ENCODE measurements at regions not wholly inside any gene's neighbourhood (a gene's known extent, or its start where the extent isn't known, plus 50 kb on each side); places are given as distances from the start of the nearest gene placed in this dataset.

DNA sequence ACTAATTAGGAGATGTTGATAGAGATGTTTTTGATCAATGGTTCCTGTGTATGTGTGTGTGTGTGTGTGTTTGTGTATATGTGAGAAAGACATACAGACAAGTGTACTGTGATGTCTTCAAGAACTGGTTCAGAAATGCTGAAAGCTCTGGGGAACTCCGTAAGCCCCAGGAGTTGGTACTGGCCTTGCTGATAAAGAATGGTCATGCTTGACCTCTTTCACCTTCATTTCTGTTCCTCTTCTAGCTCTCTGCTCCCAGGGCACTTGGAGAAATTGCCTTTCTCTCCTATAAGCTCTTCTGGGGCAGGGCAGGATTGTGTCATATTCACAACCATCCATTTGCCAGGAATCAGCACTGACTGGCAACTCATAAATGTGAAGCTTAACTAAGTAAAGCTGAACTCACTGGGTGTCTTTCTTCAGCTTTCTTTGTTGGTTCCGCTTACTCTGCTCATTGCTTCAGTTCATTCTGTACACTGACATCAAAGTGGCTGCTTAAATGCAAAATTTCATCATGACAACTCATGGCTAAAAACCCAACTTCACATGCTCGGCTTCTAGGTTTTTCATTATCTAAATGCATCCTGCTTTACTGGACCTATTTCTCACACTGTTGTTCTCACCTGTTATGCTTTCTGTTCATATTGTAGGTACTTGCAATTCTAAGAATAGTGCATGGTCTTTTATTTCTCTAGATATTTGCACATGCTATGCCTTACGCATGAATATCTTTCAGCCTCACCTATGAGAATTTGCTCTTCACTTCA, 162.1 kb upstream of the LYSMD4 start:
- Mint-ChIP-seq H3K36me3 (ENCODE audit: insufficient read depth, unreplicated experiment) (no peaks in the 10 kb centered on the region), H3K9me3 (ENCODE audit: unreplicated experiment) (peaks cover 12% of the 10 kb centered on the region), H3K27ac (ENCODE audit: unreplicated experiment) (no peak overlapping the region), H3K27me3 (ENCODE audit: insufficient read depth, unreplicated experiment) (peaks cover 8% of the 10 kb centered on the region), H3K4me1 (ENCODE audit: low read depth, unreplicated experiment) (no peaks in the 10 kb centered on the region), H3K4me3 (ENCODE audit: unreplicated experiment) (no peak overlapping the region)
- no TSS peak for BruUV-seq (replicated peaks)
- H3K4me1 ChIP-seq = no peaks in the 10 kb centered on the region
- TF ChIP-seq, protein P1, sequence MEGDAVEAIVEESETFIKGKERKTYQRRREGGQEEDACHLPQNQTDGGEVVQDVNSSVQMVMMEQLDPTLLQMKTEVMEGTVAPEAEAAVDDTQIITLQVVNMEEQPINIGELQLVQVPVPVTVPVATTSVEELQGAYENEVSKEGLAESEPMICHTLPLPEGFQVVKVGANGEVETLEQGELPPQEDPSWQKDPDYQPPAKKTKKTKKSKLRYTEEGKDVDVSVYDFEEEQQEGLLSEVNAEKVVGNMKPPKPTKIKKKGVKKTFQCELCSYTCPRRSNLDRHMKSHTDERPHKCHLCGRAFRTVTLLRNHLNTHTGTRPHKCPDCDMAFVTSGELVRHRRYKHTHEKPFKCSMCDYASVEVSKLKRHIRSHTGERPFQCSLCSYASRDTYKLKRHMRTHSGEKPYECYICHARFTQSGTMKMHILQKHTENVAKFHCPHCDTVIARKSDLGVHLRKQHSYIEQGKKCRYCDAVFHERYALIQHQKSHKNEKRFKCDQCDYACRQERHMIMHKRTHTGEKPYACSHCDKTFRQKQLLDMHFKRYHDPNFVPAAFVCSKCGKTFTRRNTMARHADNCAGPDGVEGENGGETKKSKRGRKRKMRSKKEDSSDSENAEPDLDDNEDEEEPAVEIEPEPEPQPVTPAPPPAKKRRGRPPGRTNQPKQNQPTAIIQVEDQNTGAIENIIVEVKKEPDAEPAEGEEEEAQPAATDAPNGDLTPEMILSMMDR (IDR thresholded peaks at IDR 0.05; ENCODE audit: insufficient read depth in 1 of 2, low read depth in 1 of 2, low read length in 1 of 2, severe bottlenecking in 1 of 2, unreplicated experiment in 1 of 2) = no peak
- intact Hi-C loops (cut with micrococcal nuclease; ENCODE audit: unreplicated experiment) = no loop called here
- ChIA-PET CTCF (no interaction called here), POLR2A (no interaction called here)
- H3K4me3 ChIP-seq (ENCODE audit: low read depth, low read length) = no peak overlapping the region
- no peak for DNase-seq
- no peaks in the 10 kb centered on the region for H3K36me3 ChIP-seq (ENCODE audit: control insufficient read depth, insufficient read depth, low read length)
- H3K27me3 ChIP-seq (replicated peaks; ENCODE audit: control insufficient read depth, insufficient read depth, low read length) = no peaks in the 10 kb centered on the region
- H3K9me3 ChIP-seq = no peaks in the 10 kb centered on the region

DNA sequence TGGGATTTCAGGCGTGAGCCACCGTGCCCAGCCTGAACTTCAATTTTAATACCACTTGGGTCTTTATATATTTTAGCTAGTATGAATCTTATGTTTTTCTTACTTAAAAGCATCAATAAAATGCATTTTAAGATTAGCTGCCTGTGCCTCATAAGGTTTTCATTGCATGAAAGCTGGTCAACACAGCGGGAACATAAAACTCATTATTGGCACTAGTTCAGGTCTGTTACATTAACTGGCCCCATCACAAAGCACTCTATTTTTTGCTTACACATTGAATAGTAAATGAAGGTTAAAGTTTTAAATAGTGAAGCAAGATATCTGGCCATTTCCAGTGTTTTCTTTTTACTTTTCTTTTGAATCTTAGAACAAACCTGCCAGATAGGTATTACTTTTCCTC, 145.6 kb upstream of the LYSMD4 start:
- ChIA-PET CTCF (no interaction called here), POLR2A (no interaction called here)

DNA sequence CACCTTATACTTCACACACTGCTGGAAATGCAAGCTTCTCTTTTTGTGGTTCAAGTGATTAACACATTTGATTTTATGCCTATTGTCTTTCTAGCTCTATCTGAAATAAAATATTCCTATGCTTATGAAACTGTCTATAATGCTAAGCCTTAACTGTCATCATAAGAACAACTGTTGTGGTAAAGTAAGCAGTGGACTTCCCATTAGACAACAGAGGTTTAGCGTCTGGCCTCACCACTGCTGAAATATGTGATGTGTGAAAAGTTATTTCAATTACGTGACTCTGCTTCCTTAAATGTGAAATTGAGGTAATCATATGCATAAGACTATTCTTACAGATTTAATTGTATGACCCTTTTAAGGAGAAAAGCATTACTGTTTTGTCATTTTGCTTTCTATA, 140.2 kb upstream of the LYSMD4 start:
- POLR2A ChIA-PET = no interaction called here
- no peaks in the 10 kb centered on the region for H3K36me3 Mint-ChIP-seq (ENCODE audit: insufficient read depth, unreplicated experiment)
- intact Hi-C loops (cut with micrococcal nuclease; ENCODE audit: unreplicated experiment) = no loop called here
- BruUV-seq (replicated peaks) = no TSS peak
- H3K9me3 Mint-ChIP-seq (ENCODE audit: unreplicated experiment) = no peaks in the 10 kb centered on the region
- Histone ChIP-seq H3K36me3 (ENCODE audit: control insufficient read depth, insufficient read depth, low read length) (no peaks in the 10 kb centered on the region), H3K9me3 (no peaks in the 10 kb centered on the region), H3K27me3 (replicated peaks; ENCODE audit: control insufficient read depth, insufficient read depth, low read length) (no peaks in the 10 kb centered on the region), H3K4me1 (no peaks in the 10 kb centered on the region), H3K4me3 (ENCODE audit: low read depth, low read length) (no peak overlapping the region)
- DNase-seq = no peak
- TF ChIP-seq, protein P1 (IDR thresholded peaks at IDR 0.05; ENCODE audit: insufficient read depth in 1 of 2, low read depth in 1 of 2, low read length in 1 of 2, severe bottlenecking in 1 of 2, unreplicated experiment in 1 of 2) = no peak
- CTCF ChIA-PET = no interaction called here
- H3K4me3 Mint-ChIP-seq (ENCODE audit: unreplicated experiment) = no peak overlapping the region
- H3K27ac Mint-ChIP-seq (ENCODE audit: unreplicated experiment) = no peak overlapping the region
- no peaks in the 10 kb centered on the region for H3K4me1 Mint-ChIP-seq (ENCODE audit: low read depth, unreplicated experiment)
- peaks cover 4% of the 10 kb centered on the region for H3K27me3 Mint-ChIP-seq (ENCODE audit: insufficient read depth, unreplicated experiment)

More for the DNA sequence above, 145.6 kb upstream of the LYSMD4 start:
- Histone ChIP-seq H3K4me3 (ENCODE audit: low read depth, low read length) (no peak overlapping the region), H3K27me3 (replicated peaks; ENCODE audit: control insufficient read depth, insufficient read depth, low read length) (no peaks in the 10 kb centered on the region), H3K4me1 (no peaks in the 10 kb centered on the region), H3K36me3 (ENCODE audit: control insufficient read depth, insufficient read depth, low read length) (no peaks in the 10 kb centered on the region), H3K9me3 (no peaks in the 10 kb centered on the region)
- TF ChIP-seq, protein P1 (IDR thresholded peaks at IDR 0.05; ENCODE audit: insufficient read depth in 1 of 2, low read depth in 1 of 2, low read length in 1 of 2, severe bottlenecking in 1 of 2, unreplicated experiment in 1 of 2) = no peak
- no peaks in the 10 kb centered on the region for H3K9me3 Mint-ChIP-seq (ENCODE audit: unreplicated experiment)
- no peaks in the 10 kb centered on the region for H3K4me1 Mint-ChIP-seq (ENCODE audit: low read depth, unreplicated experiment)
- intact Hi-C loops (cut with micrococcal nuclease; ENCODE audit: unreplicated experiment) = no loop called here
- no peak overlapping the region for H3K4me3 Mint-ChIP-seq (ENCODE audit: unreplicated experiment)
- no peaks in the 10 kb centered on the region for H3K36me3 Mint-ChIP-seq (ENCODE audit: insufficient read depth, unreplicated experiment)
- no TSS peak for BruUV-seq (replicated peaks)
- H3K27ac Mint-ChIP-seq (ENCODE audit: unreplicated experiment) = no peak overlapping the region
- H3K27me3 Mint-ChIP-seq (ENCODE audit: insufficient read depth, unreplicated experiment) = peaks cover 6% of the 10 kb centered on the region
- DNase-seq = no peak

All from Caco-2 (cell line).